B cell (primary cell): ENCODE measurements at regions not wholly inside any gene's neighbourhood (a gene's known extent, or its start where the extent isn't known, plus 50 kb on each side); places are given as distances from the start of the nearest gene placed in this dataset.
"Not testable (repeated sequence)": the region's sequence is repeated elsewhere in the genome, so short reads cannot be mapped to it uniquely, and the experiment has no call there.

Experiments
- ATAC-seq: fragments of 200-7000 bp; cut with Tn5 transposase; one replicate; pipeline ENCODE4 v1.10.0; 2021; ENCODE audit warnings: low read depth, mild to moderate bottlenecking, moderate number of reproducible peaks, moderate library complexity
- CTCF ChIA-PET: fragments of 350-600 bp; sonication (Branson Sonifier 250); formaldehyde crosslinking; loops from one replicate; lab custom pipeline; 2021; ENCODE audit warnings: antibody characterized with exemption, inconsistent platforms; lab: Charles Lee
- POLR2A ChIA-PET: fragments of 350-600 bp; sonication (Branson Sonifier 250); formaldehyde crosslinking; loops from one replicate; lab custom pipeline; 2021; ENCODE audit warnings: antibody characterized with exemption; lab: Charles Lee
- DNase-seq: peaks from one replicate; pipeline ENCODE4 v3.0.0; 2013
- H2AFZ ChIP-seq: 2 replicates; pipeline ENCODE4 v1.6.1; 2012; ENCODE audit warnings: mild to moderate bottlenecking, low read depth, low read length; ENCODE audit not compliant: insufficient read depth, poor library complexity, severe bottlenecking
- H3K27ac ChIP-seq, 2 donors: 1 replicate in 1 of 2; 2 replicates in 1 of 2; pipeline ENCODE4 v1.5.1; 2012 to 2013; ENCODE audit warnings: low read length in 2 of 2, mild to moderate bottlenecking in 2 of 2, moderate library complexity in 1 of 2
- H3K27me3 ChIP-seq, 4 experiments: fragments of 200-600 bp in 1 of 4; sonication (generic) in 1 of 4; replicated peaks in 1 of 4; 1 replicate in 2 of 4; 2 replicates in 2 of 4; pipeline versions ENCODE4 v1.6.1 to v1.7.0; 2013 to 2016; ENCODE audit warnings: low read length in 3 of 4, mild to moderate bottlenecking in 2 of 4, mixed read lengths in 1 of 4, moderate library complexity in 1 of 4; ENCODE audit not compliant: insufficient read depth in 4 of 4, control insufficient read depth in 3 of 4; ENCODE audit errors: control extremely low read depth in 1 of 4
- H3K36me3 ChIP-seq, 2 experiments: replicated peaks in 1 of 2; 1 replicate in 1 of 2; 2 replicates in 1 of 2; pipeline versions ENCODE4 v1.6.1 to v1.7.1; 2013; ENCODE audit warnings: low read length in 1 of 2; ENCODE audit not compliant: insufficient read depth in 2 of 2, control insufficient read depth in 1 of 2; ENCODE audit errors: control extremely low read depth in 1 of 2, extremely low read depth in 1 of 2
- H3K4me1 ChIP-seq, 2 donors: fragments of 200-600 bp in 1 of 2; sonication (generic) in 1 of 2; 1 replicate in 1 of 2; 2 replicates in 1 of 2; pipeline versions ENCODE4 v1.5.1 to v1.6.1; 2013 to 2017; ENCODE audit warnings: low read length in 2 of 2; ENCODE audit not compliant: control insufficient read depth in 2 of 2, insufficient read depth in 2 of 2
- H3K4me2 ChIP-seq: replicated peaks from 2 replicates; pipeline ENCODE3; 2012; ENCODE audit warnings: mild to moderate bottlenecking, low read depth, low read length; ENCODE audit not compliant: poor library complexity, severe bottlenecking
- H3K4me3 ChIP-seq, 5 experiments: fragments of 200-600 bp in 1 of 5; sonication (generic) in 1 of 5; 1 replicate in 3 of 5; 2 replicates in 2 of 5; pipeline versions ENCODE4 v1.5.1 to v1.7.0; 2011 to 2016; ENCODE audit warnings: low read length in 4 of 5, mild to moderate bottlenecking in 4 of 5, low read depth in 2 of 5, control low read depth in 1 of 5, moderate library complexity in 1 of 5; ENCODE audit not compliant: insufficient read depth in 1 of 5; ENCODE audit errors: control extremely low read depth in 1 of 5, extremely low read depth in 1 of 5
- H3K79me2 ChIP-seq: fragments of 200-600 bp; sonication (generic); one replicate; pipeline ENCODE4 v1.6.0; 2016; ENCODE audit warnings: low read length; ENCODE audit not compliant: control insufficient read depth, insufficient read depth
- H3K9ac ChIP-seq: fragments of 200-600 bp; sonication (generic); 2 replicates; pipeline ENCODE4 v1.6.1; 2017; ENCODE audit warnings: mild to moderate bottlenecking, low read length, moderate library complexity
- H3K9me3 ChIP-seq, 3 donors: one replicate each; pipeline versions ENCODE4 v1.6.1 to v1.7.1; 2013; ENCODE audit warnings: low read length in 2 of 3; ENCODE audit not compliant: control insufficient read depth in 2 of 3, insufficient read depth in 1 of 3; ENCODE audit errors: control extremely low read depth in 1 of 3
- H4K20me1 ChIP-seq: 2 replicates; pipeline ENCODE4 v1.6.0; 2012; ENCODE audit warnings: mild to moderate bottlenecking, low read length; ENCODE audit not compliant: insufficient read depth, control insufficient read depth, poor library complexity, severe bottlenecking
- H3K27ac Mint-ChIP-seq: one replicate; pipeline ENCODE4 v1.8.0; 2021; ENCODE audit warnings: mixed read lengths
- H3K27me3 Mint-ChIP-seq: one replicate; pipeline ENCODE4 v1.8.0; 2021; ENCODE audit warnings: mixed read lengths
- H3K4me1 Mint-ChIP-seq: one replicate; pipeline ENCODE4 v1.8.0; 2021; ENCODE audit warnings: mixed read lengths
- H3K4me3 Mint-ChIP-seq: one replicate; pipeline ENCODE4 v1.8.0; 2021; ENCODE audit warnings: mixed read lengths
- H3K9me3 Mint-ChIP-seq: one replicate; pipeline ENCODE4 v1.8.0; 2022; ENCODE audit warnings: mixed read lengths; ENCODE audit not compliant: insufficient read depth
- CTCF ChIP-seq: fragments of 200-600 bp; IDR thresholded peaks from one replicate; pipeline ENCODE4 v1.8.0; 2022; ENCODE audit warnings: antibody characterized with exemption, mild to moderate bottlenecking
- EZH2 ChIP-seq: IDR thresholded peaks from 2 replicates; pipeline ENCODE4 v1.6.1; 2012; ENCODE audit warnings: borderline replicate concordance, low read depth, mild to moderate bottlenecking, moderate library complexity, low read length; ENCODE audit not compliant: insufficient read depth, poor library complexity, severe bottlenecking
- WGBS: methylation state at CpG from one replicate; pipeline ENCODE4 v1.1.5; 2013; ENCODE audit warnings: missing lambda C conversion rate; ENCODE audit not compliant: insufficient coverage; 5-methylcytosine and 5-hydroxymethylcytosine counted together
- intact Hi-C: fragments of 100-400 bp; cut with micrococcal nuclease; formaldehyde crosslinking; loops from one replicate; pipeline ENCODE4 v1.10.0; 2022

DNA sequence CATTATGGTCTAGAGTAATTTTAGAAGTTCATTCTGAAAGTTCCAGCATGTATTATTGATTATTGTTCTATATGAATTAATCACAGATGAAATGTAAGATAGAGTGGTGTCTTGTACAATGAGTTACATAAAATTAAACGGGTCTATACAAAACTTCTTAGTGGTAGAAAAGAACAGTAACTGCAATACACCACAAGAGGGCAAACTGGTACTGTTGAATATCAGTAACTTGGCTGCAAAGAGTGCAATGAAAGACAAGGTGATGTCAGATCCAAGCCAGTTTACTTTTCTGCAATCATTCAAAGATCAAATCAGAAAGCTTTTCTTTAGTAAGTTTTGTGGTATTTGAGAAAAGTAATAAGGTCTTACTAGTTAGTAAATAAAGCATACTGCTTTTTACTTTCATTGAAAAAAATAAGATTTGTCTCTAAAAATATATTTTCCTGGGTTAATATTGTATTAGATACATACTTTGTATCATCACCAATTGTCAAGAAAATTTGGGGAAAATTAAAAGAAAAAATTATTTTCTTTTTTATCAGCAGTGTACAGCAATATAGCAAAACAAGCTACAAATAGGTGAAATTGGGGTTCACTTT is 66.4 kb upstream of the BTG3 start:
- no CpG with 5 or more reads among the region's 1 CpG for WGBS
- Histone ChIP-seq H4K20me1 (no peaks in the 10 kb centered on the region), H3K79me2 (no peaks in the 10 kb centered on the region), H3K4me3 (no peak overlapping the region), H3K36me3 (no peaks in the 10 kb centered on the region), H3K9ac (no peak overlapping the region), H3K4me1 (no peaks in the 10 kb centered on the region), H3K4me2 (no peak overlapping the region), H3K9me3 (no peaks in the 10 kb centered on the region), H3K27me3 (no peaks in the 10 kb centered on the region), H2AFZ (no peak overlapping the region), H3K27ac (no peak overlapping the region)
- TF ChIP-seq EZH2, result no peak
- peak; percentile 92 for TF ChIP-seq CTCF
- Mint-ChIP-seq H3K9me3 (no peaks in the 10 kb centered on the region), H3K27me3 (no peaks in the 10 kb centered on the region), H3K27ac (no peak overlapping the region), H3K4me3 (no peak overlapping the region), H3K4me1 (no peaks in the 10 kb centered on the region)
- ChIA-PET CTCF (interaction anchor here (0.7 to 3.8 kb wide), 14 partner anchors 8 to 292 kb away, joined by 3 to 45 read pairs (median 4); no protein-coding TSS in a partner anchor), POLR2A (no interaction called here)
- peak; percentile 71 for DNase-seq
- peak; percentile 78 for ATAC-seq
- intact Hi-C loops, result loop anchor here (1.0 to 2.0 kb wide), 3 partner anchors 140 to 246 kb away; partner anchors contain the start of gene C21orf91

- H3K27ac Mint-ChIP-seq, H3K79me2 ChIP-seq, intact Hi-C loops, H4K20me1 ChIP-seq, H3K9me3 Mint-ChIP-seq, H3K4me1 ChIP-seq, H3K4me3 Mint-ChIP-seq, H3K36me3 ChIP-seq, H3K27me3 ChIP-seq, H3K27ac ChIP-seq, H3K9me3 ChIP-seq, POLR2A ChIA-PET, H3K9ac ChIP-seq, H3K4me3 ChIP-seq, ATAC-seq, H3K4me2 ChIP-seq, H3K4me1 Mint-ChIP-seq, H2AFZ ChIP-seq, H3K27me3 Mint-ChIP-seq, DNase-seq: not testable (repeated sequence)
- CTCF ChIA-PET, result interaction anchor here (1.0 to 3.8 kb wide), 7 partner anchors 14 to 262 kb away, joined by 3 to 45 read pairs (median 6); no protein-coding TSS in a partner anchor
- WGBS, result 94% methylated on average over 6 of the region's 11 CpGs
These were observed 64.2 kb upstream of the BTG3 start for GRCh38 chr21:17676930-17677329.
